IMR-90 (cell line): ENCODE measurements at regions not wholly inside any gene's neighbourhood (a gene's known extent, or its start where the extent isn't known, plus 50 kb on each side); places are given as distances from the start of the nearest gene placed in this dataset.

Experiments
- ATAC-seq: fragments of 200-7000 bp; cut with Tn5 transposase; 2 replicates; pipeline ENCODE4 v1.9.1; 2020; ENCODE audit warnings: low read depth, mild to moderate bottlenecking, moderate library complexity
- BruUV-seq: library from RNA; stranded (reverse); fragments of 400-500 nt; replicated peaks from 2 replicates; lab custom pipeline; 2021; lab: Mats Ljungman, UMichigan
- CTCF ChIA-PET: fragments of 300-600 bp; formaldehyde crosslinking; extraction: SDS; loops from one replicate; lab custom pipeline; 2021; ENCODE audit warnings: antibody characterized with exemption; lab: Yijun Ruan, JAX
- POLR2A ChIA-PET: fragments of 300-600 bp; sonication (Branson Sonifier 250); formaldehyde crosslinking; loops from one replicate; lab custom pipeline; 2022; ENCODE audit warnings: antibody characterized with exemption; ENCODE audit not compliant: unreplicated experiment; lab: Charles Lee
- DNase-seq: peaks from one replicate; pipeline ENCODE4 v3.0.0; 2013
- H2AFZ ChIP-seq: replicated peaks from 2 replicates; pipeline ENCODE3; 2013; ENCODE audit warnings: low read length, mild to moderate bottlenecking; ENCODE audit not compliant: poor library complexity
- H2AK5ac ChIP-seq: 2 replicates; pipeline ENCODE4 v1.6.1; 2013; ENCODE audit warnings: low read depth, low read length, inconsistent platforms
- H2AK9ac ChIP-seq: replicated peaks from 2 replicates; pipeline ENCODE3; 2013; ENCODE audit warnings: mild to moderate bottlenecking, low read depth, low read length, moderate library complexity; ENCODE audit not compliant: poor library complexity
- H2BK120ac ChIP-seq: 2 replicates; pipeline ENCODE4 v1.6.1; 2013; ENCODE audit warnings: low read depth, low read length, inconsistent platforms
- H2BK15ac ChIP-seq: 3 replicates; pipeline ENCODE4 v1.6.1; 2013; ENCODE audit warnings: low read depth, low read length, inconsistent platforms
- H2BK20ac ChIP-seq: 2 replicates; pipeline ENCODE4 v1.6.1; 2013; ENCODE audit warnings: low read depth, mild to moderate bottlenecking, inconsistent platforms, low read length, moderate library complexity
- H2BK5ac ChIP-seq: 2 replicates; pipeline ENCODE4 v1.6.1; 2013; ENCODE audit warnings: mild to moderate bottlenecking, low read depth, low read length, inconsistent platforms; ENCODE audit not compliant: poor library complexity, severe bottlenecking
- H3K14ac ChIP-seq: replicated peaks from 2 replicates; pipeline ENCODE4 v1.6.1; 2013; ENCODE audit warnings: low read depth, low read length, inconsistent platforms
- H3K18ac ChIP-seq: 2 replicates; pipeline ENCODE4 v1.6.1; 2013; ENCODE audit warnings: low read depth, low read length, control low read depth
- H3K23ac ChIP-seq: 2 replicates; pipeline ENCODE4 v1.6.1; 2013; ENCODE audit warnings: low read depth, low read length, inconsistent platforms
- H3K27ac ChIP-seq: 2 replicates; pipeline ENCODE4 v1.5.1; 2013; ENCODE audit warnings: mild to moderate bottlenecking, control low read depth, low read length; ENCODE audit not compliant: insufficient read depth
- H3K27me3 ChIP-seq: 2 replicates; pipeline ENCODE4 v1.6.1; 2013; ENCODE audit warnings: low read length; ENCODE audit not compliant: control insufficient read depth, insufficient read depth
- H3K36me3 ChIP-seq: 2 replicates; pipeline ENCODE4 v1.6.1; 2013; ENCODE audit warnings: low read length, mixed read lengths; ENCODE audit not compliant: control insufficient read depth, insufficient read depth
- H3K4ac ChIP-seq: 2 replicates; pipeline ENCODE4 v1.6.1; 2013; ENCODE audit warnings: low read depth, low read length, inconsistent platforms
- H3K4me1 ChIP-seq: 2 replicates; pipeline ENCODE4 v1.6.1; 2013; ENCODE audit warnings: low read length, mixed read lengths; ENCODE audit not compliant: control insufficient read depth, insufficient read depth
- H3K4me2 ChIP-seq: 2 replicates; pipeline ENCODE4 v1.6.1; 2013; ENCODE audit warnings: low read depth, mild to moderate bottlenecking, control low read depth, low read length, moderate library complexity
- H3K4me3 ChIP-seq: 2 replicates; pipeline ENCODE4 v1.5.1; 2013; ENCODE audit warnings: low read depth, mild to moderate bottlenecking, control low read depth, low read length, moderate library complexity; ENCODE audit not compliant: insufficient read depth
- H3K56ac ChIP-seq: 2 replicates; pipeline ENCODE4 v1.6.1; 2013; ENCODE audit warnings: low read length, inconsistent platforms; ENCODE audit not compliant: insufficient read depth; ENCODE audit errors: extremely low read depth
- H3K79me1 ChIP-seq, 2 experiments: 2 replicates each; pipeline ENCODE4 v1.6.1; 2013; ENCODE audit warnings: low read length in 2 of 2, inconsistent platforms in 1 of 2, low read depth in 1 of 2
- H3K9ac ChIP-seq: 2 replicates; pipeline ENCODE4 v1.6.1; 2013; ENCODE audit warnings: low read depth, low read length, control low read depth
- H3K9me1 ChIP-seq: 2 replicates; pipeline ENCODE4 v1.6.1; 2013; ENCODE audit warnings: low read length, inconsistent platforms; ENCODE audit not compliant: insufficient read depth
- H3K9me3 ChIP-seq: 2 replicates; pipeline ENCODE4 v1.6.1; 2013; ENCODE audit warnings: low read length; ENCODE audit not compliant: control insufficient read depth, insufficient read depth
- H4K20me1 ChIP-seq: 2 replicates; pipeline ENCODE4 v1.6.1; 2013; ENCODE audit warnings: low read length, inconsistent platforms; ENCODE audit not compliant: insufficient read depth
- H4K5ac ChIP-seq: 2 replicates; pipeline ENCODE4 v1.6.1; 2013; ENCODE audit warnings: mild to moderate bottlenecking, low read depth, low read length, control low read depth
- H4K8ac ChIP-seq, 2 experiments: 2 replicates each; pipeline ENCODE4 v1.6.1; 2013; ENCODE audit warnings: low read depth in 2 of 2, low read length in 2 of 2, control low read depth in 1 of 2, inconsistent platforms in 1 of 2
- H4K91ac ChIP-seq: 2 replicates; pipeline ENCODE4 v1.6.1; 2013; ENCODE audit warnings: low read depth, low read length, inconsistent platforms; ENCODE audit not compliant: insufficient read depth
- CHD1 ChIP-seq: IDR thresholded peaks from 2 replicates; pipeline ENCODE4 v1.6.1; 2012; ENCODE audit warnings: low read depth, low read length, improper control_type of control experiment
- ELK1 ChIP-seq: fragments of 150-350 bp; IDR thresholded peaks from 2 replicates; pipeline ENCODE4 v1.6.1; 2016; ENCODE audit warnings: low read depth, mild to moderate bottlenecking, low read length, moderate library complexity, borderline replicate concordance
- MAFK ChIP-seq: IDR thresholded peaks from 2 replicates; pipeline ENCODE4 v1.6.1; 2012; ENCODE audit warnings: low read depth, low read length, improper control_type of control experiment
- MXI1 ChIP-seq: IDR thresholded peaks from 2 replicates; pipeline ENCODE4 v1.6.1; 2012; ENCODE audit warnings: low read depth, mild to moderate bottlenecking, low read length, moderate library complexity, borderline replicate concordance
- RCOR1 ChIP-seq: IDR thresholded peaks from 2 replicates; pipeline ENCODE4 v1.6.1; 2012; ENCODE audit warnings: mild to moderate bottlenecking, low read length, improper control_type of control experiment; ENCODE audit not compliant: insufficient replicate concordance
- WGBS, 2 experiments: methylation state at CpG; one replicate each; pipeline versions ENCODE4 v1.1.5 to v1.1.7; 2013; ENCODE audit warnings: missing lambda C conversion rate in 2 of 2; ENCODE audit not compliant: insufficient read length in 1 of 2; ENCODE audit errors: extremely low coverage in 2 of 2; 5-methylcytosine and 5-hydroxymethylcytosine counted together
- dilution Hi-C: fragments of 300-500 bp; cut with HindIII; formaldehyde crosslinking; loops from one replicate; pipeline ENCODE4 v1.14.3; 2018; ENCODE audit warnings: low sequenced_read_pairs; ENCODE audit not compliant: unreplicated experiment
- in situ Hi-C: fragments of 300-500 bp; cut with MboI; formaldehyde crosslinking; loops from 3 replicates; pipeline ENCODE4 v1.14.3; 2019; ENCODE audit warnings: low sequenced_read_pairs, inconsistent platforms, mixed read lengths
- intact Hi-C: fragments of 100-400 bp; cut with micrococcal nuclease; formaldehyde crosslinking; loops from 2 replicates; pipeline ENCODE4 v1.10.0; 2022

- Histone ChIP-seq H3K9ac (no peak overlapping the region), H2AK9ac (no peak overlapping the region), H3K18ac (no peak overlapping the region), H3K79me1 (no peaks in the 10 kb centered on the region), H3K27me3 (no peaks in the 10 kb centered on the region; the same call in none of the 2 replicates), H4K8ac (no peak overlapping the region), H2AK5ac (no peak overlapping the region), H4K20me1 (no peaks in the 10 kb centered on the region), H3K14ac (no peak overlapping the region), H3K4ac (no peak overlapping the region), H2BK15ac (no peak overlapping the region), H3K4me3 (no peak overlapping the region), H2AFZ (no peak overlapping the region), H4K91ac (no peak overlapping the region), H3K4me2 (no peak overlapping the region), H3K4me1 (no peaks in the 10 kb centered on the region), H3K27ac (no peak overlapping the region), H3K36me3 (no peaks in the 10 kb centered on the region), H2BK5ac (no peak overlapping the region), H3K23ac (no peak overlapping the region), H3K56ac (no peak overlapping the region), H3K9me1 (no peaks in the 10 kb centered on the region), H4K5ac (no peak overlapping the region), H2BK120ac (no peak overlapping the region), H3K9me3 (no peaks in the 10 kb centered on the region), H2BK20ac (no peak overlapping the region)
- WGBS, 2 experiments, result 37% methylated on average over 3 of the region's 5 CpGs; no CpG with 5 or more reads in 1 of the 2 experiments
- intact Hi-C loops (loop anchor here (5.0 kb wide), 1 partner anchor 149 kb away; no protein-coding TSS in a partner anchor), in situ Hi-C loops (no loop called here), dilution Hi-C loops (no loop called here)
- ATAC-seq (no peak), DNase-seq (no peak)
- no TSS peak for BruUV-seq
- POLR2A ChIA-PET, result no interaction called here
- CTCF ChIA-PET, result interaction anchor here (0.5 to 1.4 kb wide), 3 partner anchors 29 to 993 kb away, joined by 3 to 4 read pairs (median 3); no protein-coding TSS in a partner anchor
- no peak for TF ChIP-seq MAFK
- no peak for TF ChIP-seq ELK1
- TF ChIP-seq MXI1, result no peak
- TF ChIP-seq RCOR1, result no peak
- no peak for TF ChIP-seq CHD1
These were observed 159.6 kb downstream of the PTPRU start for GRCh38 chr1:29395736-29396437.
